DOHH2 (cell line): ENCODE measurements at regions not wholly inside any gene's neighbourhood (a gene's known extent, or its start where the extent isn't known, plus 50 kb on each side); places are given as distances from the start of the nearest gene placed in this dataset.

Source experiments
- H3F3A ChIP-seq: fragments of 200-600 bp; sonication (generic), shearing (Covaris generic); 2 replicates; pipeline ENCODE4 v1.6.0; 2016; ENCODE audit warnings: antibody characterized with exemption, mild to moderate bottlenecking; ENCODE audit not compliant: control insufficient read depth, insufficient read depth
- H3K27ac ChIP-seq: fragments of 200-600 bp; sonication (generic); 2 replicates; pipeline ENCODE4 v1.5.1; 2014; ENCODE audit warnings: low read depth, mild to moderate bottlenecking, low read length, moderate library complexity
- H3K27me3 ChIP-seq: fragments of 200-600 bp; sonication (generic); 2 replicates; pipeline ENCODE4 v1.6.1; 2014; ENCODE audit warnings: mild to moderate bottlenecking, low read length, mixed read lengths; ENCODE audit not compliant: control insufficient read depth
- H3K36me3 ChIP-seq: fragments of 200-600 bp; sonication (generic); 2 replicates; pipeline ENCODE4 v1.6.1; 2014; ENCODE audit warnings: mild to moderate bottlenecking, low read length, moderate library complexity, mixed read lengths; ENCODE audit not compliant: control insufficient read depth
- H3K4me1 ChIP-seq: fragments of 200-600 bp; sonication (generic); 2 replicates; pipeline ENCODE4 v1.6.1; 2014; ENCODE audit warnings: mild to moderate bottlenecking, low read length, mixed read lengths; ENCODE audit not compliant: control insufficient read depth
- H3K4me2 ChIP-seq: fragments of 200-600 bp; sonication (generic); 2 replicates; pipeline ENCODE4 v1.6.0; 2014; ENCODE audit warnings: mild to moderate bottlenecking, low read length, moderate library complexity
- H3K4me3 ChIP-seq: fragments of 200-600 bp; sonication (generic); 2 replicates; pipeline ENCODE4 v1.5.1; 2014; ENCODE audit warnings: mild to moderate bottlenecking, low read length, mixed read lengths
- H3K79me2 ChIP-seq: fragments of 200-600 bp; sonication (generic); 2 replicates; pipeline ENCODE4 v1.6.1; 2014; ENCODE audit warnings: mild to moderate bottlenecking, low read length, mixed read lengths; ENCODE audit not compliant: control insufficient read depth
- H3K9me2 ChIP-seq: fragments of 200-600 bp; sonication (generic); replicated peaks from 2 replicates; pipeline ENCODE4 v1.6.1; 2014; ENCODE audit warnings: mild to moderate bottlenecking, low read length, mixed read lengths; ENCODE audit not compliant: control insufficient read depth
- H3K9me3 ChIP-seq: fragments of 200-600 bp; sonication (generic); 2 replicates; pipeline ENCODE4 v1.6.1; 2014; ENCODE audit warnings: antibody characterized with exemption, low read length, mixed read lengths; ENCODE audit not compliant: control insufficient read depth, insufficient read depth
- H4K20me1 ChIP-seq: fragments of 200-600 bp; sonication (generic); 2 replicates; pipeline ENCODE4 v1.6.0; 2014; ENCODE audit warnings: low read depth, mild to moderate bottlenecking, antibody characterized with exemption, low read length, moderate library complexity; ENCODE audit not compliant: control insufficient read depth, insufficient read depth
- EZH2phosphoT487 ChIP-seq: fragments of 200-600 bp; sonication (generic); IDR thresholded peaks from 2 replicates; pipeline ENCODE4 v1.6.1; 2017; ENCODE audit warnings: borderline replicate concordance, mild to moderate bottlenecking, antibody characterized with exemption, low read length, moderate library complexity, mixed read lengths
- TF ChIP-seq, protein P1 (sequence below): fragments of 200-600 bp; sonication (generic); IDR thresholded peaks from one replicate; pipeline ENCODE4 v1.5.1; 2014; ENCODE audit warnings: antibody characterized with exemption, mild to moderate bottlenecking, low read depth, low read length; ENCODE audit not compliant: poor library complexity, severe bottlenecking

DNA sequence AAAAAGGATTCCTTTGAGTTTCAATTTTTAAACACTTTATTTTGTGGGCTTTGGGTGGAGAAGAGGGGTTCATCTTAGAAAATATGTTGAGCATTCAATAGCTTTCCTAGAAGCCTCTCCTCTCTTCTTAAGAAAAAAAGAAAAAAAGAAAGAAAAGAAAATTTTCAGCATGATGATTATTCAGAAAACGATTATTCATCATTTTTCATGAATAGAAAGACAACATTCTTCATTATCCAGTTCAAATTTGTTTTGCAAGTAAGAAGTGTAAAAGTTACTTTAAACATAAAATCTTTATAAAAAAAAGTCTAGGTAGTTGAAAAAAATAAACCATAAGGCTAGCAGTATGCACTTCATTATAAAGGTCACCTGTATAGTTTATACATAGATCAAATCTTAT lies 636.5 kb downstream of the IRX1 start:
- no peaks in the 10 kb centered on the region for H4K20me1 ChIP-seq
- no peaks in the 10 kb centered on the region for H3K27me3 ChIP-seq

DNA sequence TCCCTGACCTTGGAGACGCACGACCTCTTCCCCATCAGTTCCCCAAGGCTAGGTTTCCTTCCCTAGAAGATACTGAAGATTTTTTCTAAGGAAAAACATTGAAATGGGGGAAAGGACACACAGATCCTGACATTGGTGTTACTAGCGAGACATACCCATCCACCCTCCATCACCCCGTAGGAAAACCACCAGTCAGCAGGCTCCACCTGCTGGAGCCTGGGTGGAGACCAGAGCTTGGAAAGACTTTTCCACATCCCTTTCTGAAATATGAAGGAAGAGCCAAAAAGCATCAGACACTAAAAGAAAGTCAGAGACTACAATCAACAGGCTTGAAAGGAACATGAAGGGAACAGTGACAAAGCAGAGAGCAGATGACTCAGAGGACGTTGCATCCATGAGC lies 638.0 kb downstream of the IRX1 start:
- Histone ChIP-seq H4K20me1 (no peaks in the 10 kb centered on the region), H3K79me2 (no peaks in the 10 kb centered on the region), H3K9me3 (peaks cover 6% of the 10 kb centered on the region; the same call in 1 of the 2 replicates), H3K27ac (no peak overlapping the region), H3K4me2 (no peak overlapping the region), H3F3A (no peaks in the 10 kb centered on the region), H3K4me3 (no peak overlapping the region), H3K4me1 (no peaks in the 10 kb centered on the region), H3K9me2 (no peaks in the 10 kb centered on the region), H3K36me3 (no peaks in the 10 kb centered on the region), H3K27me3 (no peaks in the 10 kb centered on the region)
- TF ChIP-seq, protein P1, sequence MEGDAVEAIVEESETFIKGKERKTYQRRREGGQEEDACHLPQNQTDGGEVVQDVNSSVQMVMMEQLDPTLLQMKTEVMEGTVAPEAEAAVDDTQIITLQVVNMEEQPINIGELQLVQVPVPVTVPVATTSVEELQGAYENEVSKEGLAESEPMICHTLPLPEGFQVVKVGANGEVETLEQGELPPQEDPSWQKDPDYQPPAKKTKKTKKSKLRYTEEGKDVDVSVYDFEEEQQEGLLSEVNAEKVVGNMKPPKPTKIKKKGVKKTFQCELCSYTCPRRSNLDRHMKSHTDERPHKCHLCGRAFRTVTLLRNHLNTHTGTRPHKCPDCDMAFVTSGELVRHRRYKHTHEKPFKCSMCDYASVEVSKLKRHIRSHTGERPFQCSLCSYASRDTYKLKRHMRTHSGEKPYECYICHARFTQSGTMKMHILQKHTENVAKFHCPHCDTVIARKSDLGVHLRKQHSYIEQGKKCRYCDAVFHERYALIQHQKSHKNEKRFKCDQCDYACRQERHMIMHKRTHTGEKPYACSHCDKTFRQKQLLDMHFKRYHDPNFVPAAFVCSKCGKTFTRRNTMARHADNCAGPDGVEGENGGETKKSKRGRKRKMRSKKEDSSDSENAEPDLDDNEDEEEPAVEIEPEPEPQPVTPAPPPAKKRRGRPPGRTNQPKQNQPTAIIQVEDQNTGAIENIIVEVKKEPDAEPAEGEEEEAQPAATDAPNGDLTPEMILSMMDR: no peak
- TF ChIP-seq EZH2phosphoT487: no peak

More for the DNA sequence above, 636.5 kb downstream of the IRX1 start:
- no peak overlapping the region for H3K4me3 ChIP-seq
- H3K27ac ChIP-seq: no peak overlapping the region
- H3K4me1 ChIP-seq: no peaks in the 10 kb centered on the region
- H3K4me2 ChIP-seq: no peak overlapping the region
- H3K79me2 ChIP-seq: no peaks in the 10 kb centered on the region
- no peaks in the 10 kb centered on the region for H3K36me3 ChIP-seq
- TF ChIP-seq, protein P1: no peak
- TF ChIP-seq EZH2phosphoT487: no peak
- H3K9me2 ChIP-seq: no peaks in the 10 kb centered on the region
- peaks cover 6% of the 10 kb centered on the region; the same call in 1 of the 2 replicates for H3K9me3 ChIP-seq
- no peaks in the 10 kb centered on the region for H3F3A ChIP-seq

DNA sequence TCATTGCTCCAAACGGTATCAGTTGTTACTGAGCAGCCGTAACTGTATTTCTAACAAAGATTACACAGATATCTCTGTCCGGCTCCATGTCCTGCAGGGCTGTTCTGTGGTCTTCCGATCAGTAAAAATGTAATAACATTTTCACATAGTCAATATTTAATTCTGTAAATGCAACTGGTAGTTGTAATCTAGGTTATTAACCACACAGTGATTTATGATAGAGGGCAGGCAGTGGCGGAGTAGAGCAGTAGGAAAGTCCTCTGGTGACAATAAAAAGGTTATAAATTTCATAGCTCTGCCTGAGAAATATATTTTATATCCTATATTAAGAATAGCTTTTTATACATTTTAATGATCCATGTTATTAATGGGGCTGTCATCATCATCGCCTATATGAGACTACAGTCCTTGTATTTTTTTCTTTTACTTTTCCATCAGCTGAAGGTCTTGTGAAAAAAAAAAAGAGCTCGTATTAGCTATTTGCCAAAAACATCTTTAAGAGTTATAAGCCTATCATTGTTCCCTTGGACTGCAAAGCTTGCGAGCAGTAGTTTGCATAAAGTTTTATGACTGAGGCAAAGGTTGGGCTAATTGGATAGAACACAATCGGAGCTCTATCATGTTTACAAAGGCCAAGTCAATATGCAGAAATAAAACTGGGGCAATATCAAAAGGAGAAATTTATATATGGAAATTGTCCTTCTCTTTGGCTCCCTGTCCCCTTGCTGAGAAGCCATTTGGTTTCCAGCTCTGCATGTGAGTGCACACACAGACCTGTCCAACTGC lies 648.0 kb downstream of the IRX1 start:
- H3K36me3 ChIP-seq: no peaks in the 10 kb centered on the region
- no peak overlapping the region for H3K27ac ChIP-seq
- TF ChIP-seq, protein P1: no peak
- TF ChIP-seq EZH2phosphoT487: no peak
- no peaks in the 10 kb centered on the region for H3K27me3 ChIP-seq
- no peaks in the 10 kb centered on the region for H3K4me1 ChIP-seq
- no peaks in the 10 kb centered on the region for H3K9me2 ChIP-seq
- no peaks in the 10 kb centered on the region for H3K79me2 ChIP-seq
- H3K4me3 ChIP-seq: no peak overlapping the region
- H3K4me2 ChIP-seq: no peak overlapping the region
- peaks cover 4% of the 10 kb centered on the region; the same call in 1 of the 2 replicates for H3K9me3 ChIP-seq
- no peaks in the 10 kb centered on the region for H3F3A ChIP-seq
- no peaks in the 10 kb centered on the region for H4K20me1 ChIP-seq
